NCI-H2029 treated with DMSO at 0.1 percent for 48 hours (cell line): ENCODE measurements at regions not wholly inside any gene's neighbourhood (a gene's known extent, or its start where the extent isn't known, plus 50 kb on each side); places are given as distances from the start of the nearest gene placed in this dataset.
A peak's percentile ranks its signal among the peaks of the same experiment; 100 is the strongest.
"Not testable (repeated sequence)": the region's sequence is repeated elsewhere in the genome, so short reads cannot be mapped to it uniquely, and the experiment has no call there.

Experiments
- DNase-seq: peaks from one replicate; lab custom pipeline; 2025; lab: John Stamatoyannopoulos, UW

- not testable (repeated sequence) for DNase-seq
These were observed 52.3 kb downstream of the SEPTIN7 start for GRCh38 chr7:35853194-35853593.

- no peak for DNase-seq
These were observed 53.5 kb downstream of the SEPTIN7 start for GRCh38 chr7:35854311-35854710.

- DNase-seq, result no peak
These were observed 55.3 kb downstream of the SEPTIN7 start for GRCh38 chr7:35856175-35856574.

- no peak for DNase-seq
These were observed 59.8 kb downstream of the SEPTIN7 start for GRCh38 chr7:35860664-35861063.

- DNase-seq, result no peak
These were observed 64.4 kb downstream of the SEPTIN7 start for GRCh38 chr7:35865287-35865686.

- no peak for DNase-seq
These were observed 65.3 kb downstream of the SEPTIN7 start for GRCh38 chr7:35866186-35866585.

GRCh38 chr7:35869117-35869516 lies 68.3 kb downstream of the SEPTIN7 start:
- not testable (repeated sequence) for DNase-seq

- no peak for DNase-seq
These were observed 69.0 kb downstream of the SEPTIN7 start for GRCh38 chr7:35869810-35870209.

GRCh38 chr7:35871856-35872255 lies 71.0 kb downstream of the SEPTIN7 start:
- no peak for DNase-seq

- no peak for DNase-seq
These were observed 74.0 kb downstream of the SEPTIN7 start for GRCh38 chr7:35874886-35875285.

- no peak for DNase-seq
These were observed 74.4 kb downstream of the SEPTIN7 start for GRCh38 chr7:35875292-35875691.

GRCh38 chr7:35878351-35878750 lies 77.5 kb downstream of the SEPTIN7 start:
- DNase-seq, result no peak

- DNase-seq, result not testable (repeated sequence)
These were observed 86.6 kb downstream of the SEPTIN7 start for GRCh38 chr7:35887430-35887829.

GRCh38 chr7:35889001-35889400 lies 88.1 kb downstream of the SEPTIN7 start:
- DNase-seq, result no peak

GRCh38 chr7:35889870-35890269 lies 89.0 kb downstream of the SEPTIN7 start:
- no peak for DNase-seq

GRCh38 chr7:35891004-35891830 lies 90.4 kb downstream of the SEPTIN7 start:
- no peak for DNase-seq

GRCh38 chr7:35893649-35894048 lies 92.8 kb downstream of the SEPTIN7 start:
- no peak for DNase-seq

GRCh38 chr7:35894721-35895120 lies 93.9 kb downstream of the SEPTIN7 start:
- no peak for DNase-seq

GRCh38 chr7:35900651-35901050 lies 99.8 kb downstream of the SEPTIN7 start:
- DNase-seq, result no peak

- DNase-seq, result no peak
These were observed 104.7 kb downstream of the SEPTIN7 start for GRCh38 chr7:35905555-35905954.

GRCh38 chr7:35906191-35906908 lies 105.5 kb downstream of the SEPTIN7 start:
- peak; percentile 60 for DNase-seq

GRCh38 chr7:35908331-35909216 lies 107.7 kb downstream of the SEPTIN7 start:
- DNase-seq, result no peak
